ENCODE measurements at regions not wholly inside any gene's neighbourhood (a gene's known extent, or its start where the extent isn't known, plus 50 kb on each side); places are given as distances from the start of the nearest gene placed in this dataset.

DNA sequence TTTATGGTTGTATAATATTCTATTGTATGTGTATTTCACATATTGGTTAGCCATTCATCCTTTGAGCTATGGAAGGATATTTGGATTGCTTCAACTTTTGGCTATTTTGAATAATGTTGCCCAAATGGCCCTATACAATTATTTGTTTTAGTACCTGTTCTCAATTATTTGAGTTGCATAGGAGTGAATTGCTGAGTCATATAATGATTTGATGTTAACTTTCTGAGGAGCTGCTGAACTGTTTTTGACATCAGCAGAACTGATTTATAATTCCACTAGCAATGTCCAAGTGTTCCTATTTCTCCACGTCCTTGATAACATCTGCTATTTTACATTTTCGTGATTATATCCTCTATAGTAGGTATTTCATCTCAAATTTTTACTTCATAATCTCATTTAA is 839.9 kb downstream of the KCNT2 start:
- no peaks in the 10 kb centered on the region for H3K4me1 ChIP-seq (ENCODE audit: insufficient read depth, low read length, poor library complexity, severe bottlenecking)
- ChIA-PET CTCF (ENCODE audit: unreplicated experiment) (no interaction called here), POLR2A (no interaction called here)
- H3K9me3 ChIP-seq (ENCODE audit: low read length), result no peaks in the 10 kb centered on the region
- no peak for DNase-seq (ENCODE audit: low spot score)
- no peak overlapping the region for H3K27ac ChIP-seq (ENCODE audit: low read depth, low read length, poor library complexity, severe bottlenecking)
- TF ChIP-seq, protein P1, sequence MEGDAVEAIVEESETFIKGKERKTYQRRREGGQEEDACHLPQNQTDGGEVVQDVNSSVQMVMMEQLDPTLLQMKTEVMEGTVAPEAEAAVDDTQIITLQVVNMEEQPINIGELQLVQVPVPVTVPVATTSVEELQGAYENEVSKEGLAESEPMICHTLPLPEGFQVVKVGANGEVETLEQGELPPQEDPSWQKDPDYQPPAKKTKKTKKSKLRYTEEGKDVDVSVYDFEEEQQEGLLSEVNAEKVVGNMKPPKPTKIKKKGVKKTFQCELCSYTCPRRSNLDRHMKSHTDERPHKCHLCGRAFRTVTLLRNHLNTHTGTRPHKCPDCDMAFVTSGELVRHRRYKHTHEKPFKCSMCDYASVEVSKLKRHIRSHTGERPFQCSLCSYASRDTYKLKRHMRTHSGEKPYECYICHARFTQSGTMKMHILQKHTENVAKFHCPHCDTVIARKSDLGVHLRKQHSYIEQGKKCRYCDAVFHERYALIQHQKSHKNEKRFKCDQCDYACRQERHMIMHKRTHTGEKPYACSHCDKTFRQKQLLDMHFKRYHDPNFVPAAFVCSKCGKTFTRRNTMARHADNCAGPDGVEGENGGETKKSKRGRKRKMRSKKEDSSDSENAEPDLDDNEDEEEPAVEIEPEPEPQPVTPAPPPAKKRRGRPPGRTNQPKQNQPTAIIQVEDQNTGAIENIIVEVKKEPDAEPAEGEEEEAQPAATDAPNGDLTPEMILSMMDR (conservative IDR thresholded peaks at IDR 0.05; ENCODE audit: low read length), result no peak
- no peak for TF ChIP-seq EZH2phosphoT487 (IDR thresholded peaks at IDR 0.05; ENCODE audit: borderline replicate concordance, low read depth, low read length)
- H3K4me3 ChIP-seq (ENCODE audit: low read depth, low read length, poor library complexity, severe bottlenecking), result no peak overlapping the region
- H3K36me3 ChIP-seq (ENCODE audit: insufficient read depth, low read length), result no peaks in the 10 kb centered on the region
- H3K4me2 ChIP-seq (ENCODE audit: low read length), result no peak overlapping the region
- intact Hi-C loops (cut with micrococcal nuclease; ENCODE audit: unreplicated experiment), result no loop called here
- H2AFZ ChIP-seq (ENCODE audit: low read length), result no peak overlapping the region
- BruUV-seq (replicated peaks), result no TSS peak
- no peaks in the 10 kb centered on the region for H3K79me2 ChIP-seq (ENCODE audit: insufficient read depth, low read depth, low read length)
- no peaks in the 10 kb centered on the region for H3K9me2 ChIP-seq (ENCODE audit: insufficient read depth, low read length)
- no peaks in the 10 kb centered on the region for H4K20me1 ChIP-seq (ENCODE audit: insufficient read depth, low read length)

DNA sequence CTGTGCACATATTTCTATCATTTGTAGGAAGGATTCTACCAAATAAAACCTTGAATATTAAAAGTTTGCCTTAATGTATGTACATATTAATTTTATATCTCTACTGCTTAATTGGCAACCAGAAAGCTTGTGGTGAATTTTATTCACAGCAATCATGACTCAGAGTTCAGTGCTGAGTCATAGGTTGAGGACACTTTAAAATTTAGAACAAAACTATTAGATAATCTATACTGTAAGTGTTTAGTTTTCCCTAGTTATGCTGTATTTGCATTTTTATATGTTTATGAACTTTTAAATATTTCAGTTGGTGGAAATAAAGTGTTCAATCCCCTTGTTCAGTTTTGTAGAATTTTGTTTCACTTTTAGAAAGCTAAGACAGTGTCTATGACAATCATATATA is 841.5 kb downstream of the KCNT2 start:
- no TSS peak for BruUV-seq (replicated peaks)
- Histone ChIP-seq H3K79me2 (ENCODE audit: insufficient read depth, low read depth, low read length) (no peaks in the 10 kb centered on the region), H3K4me3 (ENCODE audit: low read depth, low read length, poor library complexity, severe bottlenecking) (no peak overlapping the region), H3K4me1 (ENCODE audit: insufficient read depth, low read length, poor library complexity, severe bottlenecking) (no peaks in the 10 kb centered on the region), H4K20me1 (ENCODE audit: insufficient read depth, low read length) (no peaks in the 10 kb centered on the region), H3K9me2 (ENCODE audit: insufficient read depth, low read length) (no peaks in the 10 kb centered on the region), H2AFZ (ENCODE audit: low read length) (no peak overlapping the region), H3K4me2 (ENCODE audit: low read length) (no peak overlapping the region), H3K9me3 (ENCODE audit: low read length) (no peaks in the 10 kb centered on the region), H3K27ac (ENCODE audit: low read depth, low read length, poor library complexity, severe bottlenecking) (no peak overlapping the region), H3K36me3 (ENCODE audit: insufficient read depth, low read length) (no peaks in the 10 kb centered on the region)
- POLR2A ChIA-PET, result interaction anchor here (0.7 kb wide), 1 partner anchor 10 kb away, joined by 7 read pairs; no protein-coding TSS in a partner anchor
- CTCF ChIA-PET (ENCODE audit: unreplicated experiment), result no interaction called here
- DNase-seq (ENCODE audit: low spot score), result no peak
- intact Hi-C loops (cut with micrococcal nuclease; ENCODE audit: unreplicated experiment), result no loop called here
- TF ChIP-seq, protein P1 (conservative IDR thresholded peaks at IDR 0.05; ENCODE audit: low read length), result no peak
- TF ChIP-seq EZH2phosphoT487 (IDR thresholded peaks at IDR 0.05; ENCODE audit: borderline replicate concordance, low read depth, low read length), result no peak

DNA sequence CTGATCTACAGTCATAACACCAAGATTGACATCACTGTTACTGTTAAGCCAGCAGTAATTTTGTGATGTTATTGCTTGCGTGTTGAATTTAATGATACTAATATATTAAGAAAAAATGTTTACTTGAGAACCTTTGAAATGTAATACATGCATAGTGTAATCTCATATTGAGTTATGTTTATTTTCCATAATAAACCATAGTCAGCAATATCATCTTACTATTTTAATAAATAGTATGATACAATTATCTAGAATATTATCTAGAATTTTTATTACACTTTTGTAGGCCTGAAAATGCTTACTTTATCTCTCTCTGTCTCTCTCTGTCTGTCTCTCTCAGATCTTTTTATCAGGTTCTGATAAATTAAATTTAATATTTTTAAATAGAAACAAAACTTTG is 843.1 kb downstream of the KCNT2 start:
- intact Hi-C loops (cut with micrococcal nuclease; ENCODE audit: unreplicated experiment), result no loop called here
- Histone ChIP-seq H3K9me3 (ENCODE audit: low read length) (no peaks in the 10 kb centered on the region), H3K36me3 (ENCODE audit: insufficient read depth, low read length) (no peaks in the 10 kb centered on the region), H3K79me2 (ENCODE audit: insufficient read depth, low read depth, low read length) (no peaks in the 10 kb centered on the region), H3K9me2 (ENCODE audit: insufficient read depth, low read length) (no peaks in the 10 kb centered on the region), H3K4me3 (ENCODE audit: low read depth, low read length, poor library complexity, severe bottlenecking) (no peak overlapping the region), H3K27ac (ENCODE audit: low read depth, low read length, poor library complexity, severe bottlenecking) (no peak overlapping the region), H4K20me1 (ENCODE audit: insufficient read depth, low read length) (no peaks in the 10 kb centered on the region), H3K4me1 (ENCODE audit: insufficient read depth, low read length, poor library complexity, severe bottlenecking) (no peaks in the 10 kb centered on the region), H3K4me2 (ENCODE audit: low read length) (no peak overlapping the region), H2AFZ (ENCODE audit: low read length) (no peak overlapping the region)
- CTCF ChIA-PET (ENCODE audit: unreplicated experiment), result no interaction called here
- DNase-seq (ENCODE audit: low spot score), result no peak
- TF ChIP-seq, protein P1 (conservative IDR thresholded peaks at IDR 0.05; ENCODE audit: low read length), result no peak
- TF ChIP-seq EZH2phosphoT487 (IDR thresholded peaks at IDR 0.05; ENCODE audit: borderline replicate concordance, low read depth, low read length), result no peak
- POLR2A ChIA-PET, result no interaction called here
- BruUV-seq (replicated peaks), result no TSS peak
